Left kidney (tissue), 1 donor: ENCODE measurements at regions not wholly inside any gene's neighbourhood (a gene's known extent, or its start where the extent isn't known, plus 50 kb on each side); places are given as distances from the start of the nearest gene placed in this dataset.

Experiments used
- DNase-seq: peaks from one replicate; pipeline ENCODE4 v3.0.0-alpha.2; 2013

DNA sequence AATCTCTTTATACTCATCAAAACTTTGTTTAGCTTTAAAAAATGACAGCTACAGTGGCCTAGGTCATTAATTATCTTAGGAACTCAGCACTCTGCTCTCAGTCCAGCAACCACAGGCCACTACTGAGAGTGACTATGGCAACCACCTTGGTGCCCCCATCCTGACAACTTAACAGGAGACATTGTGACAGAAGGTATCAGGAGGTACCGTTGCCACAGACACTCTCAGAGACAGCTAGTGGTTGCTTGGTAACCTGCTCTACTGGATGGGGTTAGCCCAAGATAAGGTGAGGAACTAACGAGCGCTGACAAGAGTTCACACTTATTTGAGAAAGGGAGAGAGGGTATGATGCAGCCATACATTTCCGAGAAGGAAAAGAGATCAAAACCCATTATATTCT is 76.1 kb upstream of the TFAP2D start:
- DNase-seq: no peak

GRCh38 chr6:50649086-50649485 is 64.2 kb upstream of the TFAP2D start:
- no peak for DNase-seq

GRCh38 chr6:50653253-50653652 is 60.1 kb upstream of the TFAP2D start:
- DNase-seq: no peak

DNA sequence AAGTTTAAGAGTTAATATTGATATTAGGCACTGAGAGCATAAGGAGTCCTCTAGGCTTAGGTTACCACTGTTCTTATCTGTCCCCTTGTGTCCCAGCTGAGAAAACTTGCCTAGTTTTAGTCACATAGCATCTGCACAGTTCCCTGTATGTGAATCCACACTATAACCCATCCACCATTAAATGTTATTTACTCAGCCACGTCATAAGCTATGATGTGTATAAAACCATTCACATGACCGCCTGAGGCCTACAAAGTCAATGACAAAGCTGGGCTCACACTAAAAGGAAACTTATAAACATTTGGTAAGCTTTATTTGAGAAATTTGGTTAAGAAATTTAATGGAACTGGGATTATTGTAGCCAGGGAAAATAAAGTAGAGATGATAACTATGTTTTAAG is 59.2 kb upstream of the TFAP2D start:
- DNase-seq: no peak

DNA sequence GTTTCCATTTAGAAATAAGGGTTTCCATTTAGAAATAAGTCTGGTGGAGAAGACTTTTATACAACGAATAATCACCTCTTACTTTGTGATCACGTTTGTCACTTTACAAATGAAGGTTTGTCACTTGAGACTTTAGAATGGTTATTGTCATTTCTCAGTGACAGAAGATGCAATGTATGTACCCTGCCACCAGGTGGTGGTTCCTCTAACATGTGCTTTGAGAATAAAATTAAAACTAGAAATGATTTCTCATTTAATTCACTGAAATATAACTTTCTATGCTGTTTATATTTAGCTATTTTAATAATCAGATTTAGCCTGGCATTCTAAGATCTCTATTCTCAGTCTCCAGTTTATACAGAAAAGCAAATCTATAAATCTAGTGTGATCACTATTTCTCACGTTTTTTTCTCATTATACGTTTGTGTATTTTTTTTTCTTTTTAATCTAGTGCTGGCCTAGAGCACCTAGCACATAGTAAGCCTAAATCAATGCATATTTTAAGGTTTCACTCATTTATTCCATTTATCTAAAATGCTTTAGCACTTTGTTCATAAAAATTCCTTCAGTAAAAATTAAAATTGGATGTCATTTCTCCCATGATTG is 57.4 kb upstream of the TFAP2D start:
- peak; percentile 1 for DNase-seq

DNA sequence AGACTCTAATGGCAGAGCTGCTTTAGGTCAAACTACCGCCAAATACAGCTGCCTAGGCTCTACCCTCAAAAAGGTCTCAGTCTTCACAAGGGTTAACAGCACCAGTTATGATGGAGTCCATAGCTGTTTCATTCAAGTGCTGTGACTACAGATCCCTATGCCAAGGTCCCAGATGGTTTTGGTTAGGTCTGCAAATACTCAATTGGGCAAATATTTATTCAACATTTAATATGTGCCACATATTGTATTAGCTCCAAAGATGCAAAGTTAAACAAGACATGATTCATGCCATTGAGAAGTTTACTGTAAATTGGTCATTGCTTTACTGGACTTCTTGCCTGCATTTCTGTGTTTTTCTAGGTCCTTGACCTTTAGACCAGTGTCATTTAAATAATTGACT is 55.8 kb upstream of the TFAP2D start:
- no peak for DNase-seq

GRCh38 chr6:50658561-50658960 is 54.8 kb upstream of the TFAP2D start:
- no peak for DNase-seq

GRCh38 chr6:50661636-50662035 is 51.7 kb upstream of the TFAP2D start:
- DNase-seq: no peak
